Renal cortical epithelial cell (primary cell): ENCODE measurements at regions not wholly inside any gene's neighbourhood (a gene's known extent, or its start where the extent isn't known, plus 50 kb on each side); places are given as distances from the start of the nearest gene placed in this dataset.
"Not testable (repeated sequence)": the region's sequence is repeated elsewhere in the genome, so short reads cannot be mapped to it uniquely, and the experiment has no call there.

ENCODE experiments used
- DNase-seq: peaks from one replicate; pipeline ENCODE4 v3.0.0-alpha.2; 2011; ENCODE audit warnings: low read depth

GRCh38 chr17:34082404-34082803 lies 172.7 kb upstream of the CCL2 start:
- DNase-seq: no peak

GRCh38 chr17:34089042-34089441 lies 166.0 kb upstream of the CCL2 start:
- DNase-seq: not testable (repeated sequence)

GRCh38 chr17:34090593-34090992 lies 164.5 kb upstream of the CCL2 start:
- DNase-seq: no peak

GRCh38 chr17:34091975-34092374 lies 163.1 kb upstream of the CCL2 start:
- DNase-seq: no peak

GRCh38 chr17:34095106-34095505 lies 160.0 kb upstream of the CCL2 start:
- DNase-seq: no peak

- DNase-seq: no peak
Measured at GRCh38 chr17:34098699-34099098, 156.4 kb upstream of the CCL2 start.

GRCh38 chr17:34099859-34100515 lies 155.1 kb upstream of the CCL2 start:
- no peak for DNase-seq

- no peak for DNase-seq
Measured at GRCh38 chr17:34107019-34107418, 148.1 kb upstream of the CCL2 start.

- no peak for DNase-seq
Measured at GRCh38 chr17:34110315-34110714, 144.8 kb upstream of the CCL2 start.

GRCh38 chr17:34113089-34113488 lies 142.0 kb upstream of the CCL2 start:
- DNase-seq: no peak

GRCh38 chr17:34114174-34114573 lies 140.9 kb upstream of the CCL2 start:
- DNase-seq: no peak

GRCh38 chr17:34116306-34116705 lies 138.8 kb upstream of the CCL2 start:
- no peak for DNase-seq

- no peak for DNase-seq
Measured at GRCh38 chr17:34117332-34117731, 137.8 kb upstream of the CCL2 start.

GRCh38 chr17:34117811-34118210 lies 137.3 kb upstream of the CCL2 start:
- DNase-seq: no peak

GRCh38 chr17:34118564-34118963 lies 136.5 kb upstream of the CCL2 start:
- DNase-seq: no peak

GRCh38 chr17:34121311-34121710 lies 133.8 kb upstream of the CCL2 start:
- DNase-seq: no peak

- no peak for DNase-seq
Measured at GRCh38 chr17:34122515-34122914, 132.6 kb upstream of the CCL2 start.

GRCh38 chr17:34125010-34125409 lies 130.1 kb upstream of the CCL2 start:
- no peak for DNase-seq

- no peak for DNase-seq
Measured at GRCh38 chr17:34125921-34126320, 129.2 kb upstream of the CCL2 start.

- DNase-seq: no peak
Measured at GRCh38 chr17:34126496-34126895, 128.6 kb upstream of the CCL2 start.

GRCh38 chr17:34126965-34127364 lies 128.1 kb upstream of the CCL2 start:
- no peak for DNase-seq

GRCh38 chr17:34130544-34130943 lies 124.5 kb upstream of the CCL2 start:
- DNase-seq: no peak

- DNase-seq: no peak
Measured at GRCh38 chr17:34131386-34131785, 123.7 kb upstream of the CCL2 start.

- no peak for DNase-seq
Measured at GRCh38 chr17:34133350-34133749, 121.7 kb upstream of the CCL2 start.
